ENCODE measurements at regions not wholly inside any gene's neighbourhood (a gene's known extent, or its start where the extent isn't known, plus 50 kb on each side); places are given as distances from the start of the nearest gene placed in this dataset.
"Not testable (repeated sequence)": the region's sequence is repeated elsewhere in the genome, so short reads cannot be mapped to it uniquely, and the experiment has no call there.

- no peak for DNase-seq
These were observed 287.4 kb upstream of the LYPLAL1 start for GRCh38 chr1:218886101-218886871.

GRCh38 chr1:218887141-218887925, 286.3 kb upstream of the LYPLAL1 start:
- DNase-seq = no peak

- no peak for DNase-seq
These were observed 283.2 kb upstream of the LYPLAL1 start for GRCh38 chr1:218890451-218890850.

- DNase-seq = no peak
These were observed 282.1 kb upstream of the LYPLAL1 start for GRCh38 chr1:218891577-218891976.

- DNase-seq = no peak
These were observed 278.6 kb upstream of the LYPLAL1 start for GRCh38 chr1:218895064-218895587.

- DNase-seq = no peak
These were observed 277.5 kb upstream of the LYPLAL1 start for GRCh38 chr1:218896202-218896601.

- DNase-seq = no peak
These were observed 274.8 kb upstream of the LYPLAL1 start for GRCh38 chr1:218898921-218899320.

GRCh38 chr1:218900615-218901014, 273.1 kb upstream of the LYPLAL1 start:
- DNase-seq = no peak

GRCh38 chr1:218904416-218904815, 269.3 kb upstream of the LYPLAL1 start:
- no peak for DNase-seq

GRCh38 chr1:218916720-218917119, 257.0 kb upstream of the LYPLAL1 start:
- DNase-seq = no peak

- DNase-seq = no peak
These were observed 256.0 kb upstream of the LYPLAL1 start for GRCh38 chr1:218917656-218918055.

- DNase-seq = no peak
These were observed 247.9 kb upstream of the LYPLAL1 start for GRCh38 chr1:218925777-218926176.

GRCh38 chr1:218926631-218927030, 247.0 kb upstream of the LYPLAL1 start:
- DNase-seq = no peak

GRCh38 chr1:218930000-218930399, 243.7 kb upstream of the LYPLAL1 start:
- no peak for DNase-seq

GRCh38 chr1:218930472-218931241, 243.0 kb upstream of the LYPLAL1 start:
- DNase-seq = no peak

- DNase-seq = no peak
These were observed 242.4 kb upstream of the LYPLAL1 start for GRCh38 chr1:218931324-218931723.

- no peak for DNase-seq
These were observed 240.2 kb upstream of the LYPLAL1 start for GRCh38 chr1:218933513-218933912.

GRCh38 chr1:218935408-218935807, 238.3 kb upstream of the LYPLAL1 start:
- not testable (repeated sequence) for DNase-seq

GRCh38 chr1:218938259-218938658, 235.4 kb upstream of the LYPLAL1 start:
- DNase-seq = no peak

GRCh38 chr1:218939095-218939494, 234.6 kb upstream of the LYPLAL1 start:
- no peak for DNase-seq

GRCh38 chr1:218942431-218942830, 231.2 kb upstream of the LYPLAL1 start:
- no peak for DNase-seq

GRCh38 chr1:218943371-218943770, 230.3 kb upstream of the LYPLAL1 start:
- DNase-seq = no peak

- DNase-seq = no peak
These were observed 228.6 kb upstream of the LYPLAL1 start for GRCh38 chr1:218945050-218945449.

Data from activated CD8-positive, alpha-beta memory T cell treated with anti-CD3 and anti-CD28 coated beads for 24 hours (primary cell).